ENCODE measurements at regions not wholly inside any gene's neighbourhood (a gene's known extent, or its start where the extent isn't known, plus 50 kb on each side); places are given as distances from the start of the nearest gene placed in this dataset.

- Mint-ChIP-seq H3K9me3 (peaks cover 7 to 16% (median 9%) of the 10 kb centered on the region in 3 donors), H3K27ac (no peak overlapping the region), H3K4me1 (no peaks in the 10 kb centered on the region), H3K36me3 (no peaks in the 10 kb centered on the region), H3K4me3 (no peak overlapping the region), H3K27me3 (peaks cover 2 to 8% of the 10 kb centered on the region in 2 donors)
- 50% methylated on average over 2 of the region's 4 CpGs for WGBS (ENCODE audit: insufficient coverage)
- no peaks in the 10 kb centered on the region for H3K4me1 ChIP-seq (ENCODE audit: control insufficient read depth in 1 of 2, extremely low read depth in 1 of 2, insufficient read depth in 2 of 2, low read length in 2 of 2)
- H3K27ac ChIP-seq (ENCODE audit: low read length) = no peak overlapping the region
- H3K9me3 ChIP-seq = no peaks in the 10 kb centered on the region
- no peak for DNase-seq
- H3K4me3 ChIP-seq (ENCODE audit: control insufficient read depth in 1 of 2, extremely low read depth in 1 of 2, low read length in 1 of 2) = no peak overlapping the region
- POLR2A ChIA-PET = interaction anchor here in 1 of 2 donors (0.5 kb wide), 1 partner anchor 16 kb away, joined by 7 read pairs; no protein-coding TSS in a partner anchor
- H3K36me3 ChIP-seq (ENCODE audit: control insufficient read depth in 2 of 2, extremely low read depth in 1 of 2, insufficient read depth in 1 of 2, low read length in 1 of 2) = no peaks in the 10 kb centered on the region
- CTCF ChIA-PET = no interaction called here
- peaks cover 2 to 6% of the 10 kb centered on the region in 2 experiments for H3K27me3 ChIP-seq (replicated peaks in 1 of 2; ENCODE audit: control insufficient read depth in 2 of 2, extremely low read depth in 1 of 2, insufficient read depth in 2 of 2, low read length in 1 of 2)
- no peak for ATAC-seq (replicated peaks in 1 of 4)
These were observed 194.2 kb downstream of the NSG2 start for GRCh38 chr5:174239718-174240117.

GRCh38 chr5:174242573-174242972 lies 197.1 kb downstream of the NSG2 start:
- peaks cover 2 to 4% of the 10 kb centered on the region in 2 donors for H3K27me3 Mint-ChIP-seq
- CTCF ChIA-PET = interaction anchor here (0.5 to 0.6 kb wide), 3 partner anchors 9 to 445 kb away, joined by 3 to 5 read pairs (median 3); no protein-coding TSS in a partner anchor
- no peaks in the 10 kb centered on the region for H3K4me1 ChIP-seq (ENCODE audit: control insufficient read depth in 1 of 2, extremely low read depth in 1 of 2, insufficient read depth in 2 of 2, low read length in 2 of 2)
- H3K27ac ChIP-seq (ENCODE audit: low read length) = no peak overlapping the region
- no peak overlapping the region for H3K4me3 ChIP-seq (ENCODE audit: control insufficient read depth in 1 of 2, extremely low read depth in 1 of 2, low read length in 1 of 2)
- no peaks in the 10 kb centered on the region for H3K36me3 ChIP-seq (ENCODE audit: control insufficient read depth in 2 of 2, extremely low read depth in 1 of 2, insufficient read depth in 1 of 2, low read length in 1 of 2)
- peaks cover 2 to 6% of the 10 kb centered on the region in 2 experiments for H3K27me3 ChIP-seq (replicated peaks in 1 of 2; ENCODE audit: control insufficient read depth in 2 of 2, extremely low read depth in 1 of 2, insufficient read depth in 2 of 2, low read length in 1 of 2)
- no peak overlapping the region for H3K27ac Mint-ChIP-seq
- peaks cover 7 to 16% (median 9%) of the 10 kb centered on the region in 3 donors for H3K9me3 Mint-ChIP-seq
- no peak for DNase-seq
- H3K4me1 Mint-ChIP-seq = no peaks in the 10 kb centered on the region
- no peak for ATAC-seq (replicated peaks in 1 of 4)
- no peaks in the 10 kb centered on the region for H3K36me3 Mint-ChIP-seq
- H3K9me3 ChIP-seq = no peaks in the 10 kb centered on the region
- POLR2A ChIA-PET = no interaction called here
- no peak overlapping the region for H3K4me3 Mint-ChIP-seq
- WGBS (ENCODE audit: insufficient coverage) = 61% methylated on average over 2 of the region's 3 CpGs

GRCh38 chr5:174243904-174244303 lies 198.4 kb downstream of the NSG2 start:
- Mint-ChIP-seq H3K4me1 (no peaks in the 10 kb centered on the region), H3K9me3 (peaks cover 9 to 16% (median 9%) of the 10 kb centered on the region in 3 donors), H3K27me3 (peaks cover 2 to 4% of the 10 kb centered on the region in 2 donors), H3K36me3 (no peaks in the 10 kb centered on the region), H3K4me3 (no peak overlapping the region), H3K27ac (no peak overlapping the region)
- ChIA-PET CTCF (no interaction called here), POLR2A (no interaction called here)
- Histone ChIP-seq H3K27ac (ENCODE audit: low read length) (no peak overlapping the region), H3K4me1 (ENCODE audit: control insufficient read depth in 1 of 2, extremely low read depth in 1 of 2, insufficient read depth in 2 of 2, low read length in 2 of 2) (no peaks in the 10 kb centered on the region), H3K9me3 (no peaks in the 10 kb centered on the region), H3K36me3 (ENCODE audit: control insufficient read depth in 2 of 2, extremely low read depth in 1 of 2, insufficient read depth in 1 of 2, low read length in 1 of 2) (no peaks in the 10 kb centered on the region), H3K4me3 (ENCODE audit: control insufficient read depth in 1 of 2, extremely low read depth in 1 of 2, low read length in 1 of 2) (no peak overlapping the region), H3K27me3 (replicated peaks in 1 of 2; ENCODE audit: control insufficient read depth in 2 of 2, extremely low read depth in 1 of 2, insufficient read depth in 2 of 2, low read length in 1 of 2) (peaks cover 2 to 6% of the 10 kb centered on the region in 2 experiments)
- ATAC-seq (replicated peaks in 1 of 4) = no peak
- no CpG with 5 or more reads among the region's 2 CpGs for WGBS (ENCODE audit: insufficient coverage)
- DNase-seq = no peak

- Mint-ChIP-seq H3K36me3 (no peaks in the 10 kb centered on the region), H3K27ac (no peak overlapping the region), H3K4me3 (no peak overlapping the region), H3K27me3 (peaks cover 0 to 4% of the 10 kb centered on the region in 2 donors), H3K9me3 (peaks cover 5 to 11% (median 9%) of the 10 kb centered on the region in 3 donors), H3K4me1 (no peaks in the 10 kb centered on the region)
- H3K36me3 ChIP-seq (ENCODE audit: control insufficient read depth in 2 of 2, extremely low read depth in 1 of 2, insufficient read depth in 1 of 2, low read length in 1 of 2) = no peaks in the 10 kb centered on the region
- H3K4me1 ChIP-seq (ENCODE audit: control insufficient read depth in 1 of 2, extremely low read depth in 1 of 2, insufficient read depth in 2 of 2, low read length in 2 of 2) = no peaks in the 10 kb centered on the region
- POLR2A ChIA-PET = no interaction called here
- peaks cover 2% of the 10 kb centered on the region in 2 experiments for H3K27me3 ChIP-seq (replicated peaks in 1 of 2; ENCODE audit: control insufficient read depth in 2 of 2, extremely low read depth in 1 of 2, insufficient read depth in 2 of 2, low read length in 1 of 2)
- no peak for ATAC-seq (replicated peaks in 1 of 4)
- no peak overlapping the region for H3K4me3 ChIP-seq (ENCODE audit: control insufficient read depth in 1 of 2, extremely low read depth in 1 of 2, low read length in 1 of 2)
- H3K27ac ChIP-seq (ENCODE audit: low read length) = no peak overlapping the region
- no peak for DNase-seq
- CTCF ChIA-PET = no interaction called here
- 94% methylated on average over 4 of the region's 8 CpGs for WGBS (ENCODE audit: insufficient coverage)
- H3K9me3 ChIP-seq = no peaks in the 10 kb centered on the region
These were observed 200.1 kb downstream of the NSG2 start for GRCh38 chr5:174245516-174246075.

GRCh38 chr5:174246743-174247142 lies 201.2 kb downstream of the NSG2 start:
- H3K36me3 ChIP-seq (ENCODE audit: control insufficient read depth in 2 of 2, extremely low read depth in 1 of 2, insufficient read depth in 1 of 2, low read length in 1 of 2) = no peaks in the 10 kb centered on the region
- H3K4me3 ChIP-seq (ENCODE audit: control insufficient read depth in 1 of 2, extremely low read depth in 1 of 2, low read length in 1 of 2) = no peak overlapping the region
- WGBS (ENCODE audit: insufficient coverage) = no CpG with 5 or more reads among the region's 1 CpG
- DNase-seq = no peak
- H3K9me3 ChIP-seq = no peaks in the 10 kb centered on the region
- POLR2A ChIA-PET = no interaction called here
- no peak overlapping the region for H3K27ac ChIP-seq (ENCODE audit: low read length)
- no peak overlapping the region for H3K27ac Mint-ChIP-seq
- H3K4me3 Mint-ChIP-seq = no peak overlapping the region
- peaks cover 2 to 3% of the 10 kb centered on the region in 2 donors for H3K27me3 Mint-ChIP-seq
- H3K4me1 ChIP-seq (ENCODE audit: control insufficient read depth in 1 of 2, extremely low read depth in 1 of 2, insufficient read depth in 2 of 2, low read length in 2 of 2) = no peaks in the 10 kb centered on the region
- no peaks in the 10 kb centered on the region for H3K36me3 Mint-ChIP-seq
- no peaks in the 10 kb centered on the region for H3K4me1 Mint-ChIP-seq
- no peak for ATAC-seq (replicated peaks in 1 of 4)
- CTCF ChIA-PET = no interaction called here
- H3K9me3 Mint-ChIP-seq = peaks cover 5 to 11% (median 9%) of the 10 kb centered on the region in 3 donors
- H3K27me3 ChIP-seq (replicated peaks in 1 of 2; ENCODE audit: control insufficient read depth in 2 of 2, extremely low read depth in 1 of 2, insufficient read depth in 2 of 2, low read length in 1 of 2) = peaks cover 0 to 2% of the 10 kb centered on the region in 2 experiments

GRCh38 chr5:174247301-174247700 lies 201.8 kb downstream of the NSG2 start:
- Histone ChIP-seq H3K27me3 (replicated peaks in 1 of 2; ENCODE audit: control insufficient read depth in 2 of 2, extremely low read depth in 1 of 2, insufficient read depth in 2 of 2, low read length in 1 of 2) (peaks cover 0 to 2% of the 10 kb centered on the region in 2 experiments), H3K4me1 (ENCODE audit: control insufficient read depth in 1 of 2, extremely low read depth in 1 of 2, insufficient read depth in 2 of 2, low read length in 2 of 2) (no peaks in the 10 kb centered on the region), H3K27ac (ENCODE audit: low read length) (no peak overlapping the region), H3K4me3 (ENCODE audit: control insufficient read depth in 1 of 2, extremely low read depth in 1 of 2, low read length in 1 of 2) (no peak overlapping the region), H3K36me3 (ENCODE audit: control insufficient read depth in 2 of 2, extremely low read depth in 1 of 2, insufficient read depth in 1 of 2, low read length in 1 of 2) (no peaks in the 10 kb centered on the region), H3K9me3 (no peaks in the 10 kb centered on the region)
- ChIA-PET CTCF (no interaction called here), POLR2A (no interaction called here)
- Mint-ChIP-seq H3K9me3 (peaks cover 5 to 11% (median 9%) of the 10 kb centered on the region in 3 donors), H3K4me1 (no peaks in the 10 kb centered on the region), H3K4me3 (no peak overlapping the region), H3K27me3 (peaks cover 2 to 3% of the 10 kb centered on the region in 2 donors), H3K36me3 (no peaks in the 10 kb centered on the region), H3K27ac (no peak overlapping the region)
- 81% methylated on average over 7 of the region's 9 CpGs for WGBS (ENCODE audit: insufficient coverage)
- no peak for ATAC-seq (replicated peaks in 1 of 4)
- DNase-seq = no peak

All from T-cell (primary cell).